Fibroblast of pulmonary artery (primary cell): ENCODE measurements at regions not wholly inside any gene's neighbourhood (a gene's known extent, or its start where the extent isn't known, plus 50 kb on each side); places are given as distances from the start of the nearest gene placed in this dataset.

Experiments
- DNase-seq: peaks from one replicate; pipeline ENCODE4 v3.0.0-alpha.2; 2010; ENCODE audit warnings: low read depth
- H3K4me3 ChIP-seq: replicated peaks from 2 replicates; pipeline ENCODE4 v1.5.1; 2011; ENCODE audit warnings: low read depth, mild to moderate bottlenecking, control low read depth, low read length, moderate library complexity
- CTCF ChIP-seq: IDR thresholded peaks from 2 replicates; pipeline ENCODE4 v1.5.1; 2011; ENCODE audit warnings: mild to moderate bottlenecking, control low read depth, low read length, inconsistent platforms; ENCODE audit errors: missing control alignments

DNA sequence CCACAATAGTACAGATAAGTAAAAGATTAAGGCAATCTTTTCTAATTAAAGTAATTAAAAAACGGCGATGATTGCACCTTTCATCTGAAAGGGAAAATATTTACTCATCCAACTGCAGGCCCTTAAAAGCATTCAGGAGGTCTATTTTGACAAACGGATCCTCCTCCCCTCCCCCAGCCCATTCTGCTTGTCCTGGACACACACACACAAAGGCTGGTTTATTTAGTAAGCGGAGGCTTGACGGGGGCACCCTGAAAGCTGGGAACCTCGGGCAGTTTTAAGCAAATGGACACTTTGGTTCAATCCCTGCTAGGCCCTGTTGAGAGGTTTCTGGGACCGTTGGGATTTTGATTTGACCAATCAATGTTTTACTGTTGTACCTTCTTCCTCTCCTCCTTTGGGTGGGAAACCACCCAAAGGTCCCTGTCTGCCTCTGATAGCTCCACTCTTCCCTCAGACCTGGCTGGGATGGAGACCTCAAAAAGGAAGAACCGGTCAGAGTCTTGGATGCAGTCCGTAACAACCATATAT is 135.8 kb upstream of the HAAO start:
- no peak for TF ChIP-seq CTCF

GRCh38 chr2:42927334-42928160 is 135.2 kb upstream of the HAAO start:
- H3K4me3 ChIP-seq: no peak overlapping the region
- no peak for TF ChIP-seq CTCF
- no peak for DNase-seq

More for the DNA sequence above, 135.8 kb upstream of the HAAO start:
- H3K4me3 ChIP-seq: no peak overlapping the region
- DNase-seq: no peak

- TF ChIP-seq CTCF: no peak
- no peak for DNase-seq
- H3K4me3 ChIP-seq: no peak overlapping the region
Observed at GRCh38 chr2:42926434-42927333, 134.3 kb upstream of the HAAO start.

DNA sequence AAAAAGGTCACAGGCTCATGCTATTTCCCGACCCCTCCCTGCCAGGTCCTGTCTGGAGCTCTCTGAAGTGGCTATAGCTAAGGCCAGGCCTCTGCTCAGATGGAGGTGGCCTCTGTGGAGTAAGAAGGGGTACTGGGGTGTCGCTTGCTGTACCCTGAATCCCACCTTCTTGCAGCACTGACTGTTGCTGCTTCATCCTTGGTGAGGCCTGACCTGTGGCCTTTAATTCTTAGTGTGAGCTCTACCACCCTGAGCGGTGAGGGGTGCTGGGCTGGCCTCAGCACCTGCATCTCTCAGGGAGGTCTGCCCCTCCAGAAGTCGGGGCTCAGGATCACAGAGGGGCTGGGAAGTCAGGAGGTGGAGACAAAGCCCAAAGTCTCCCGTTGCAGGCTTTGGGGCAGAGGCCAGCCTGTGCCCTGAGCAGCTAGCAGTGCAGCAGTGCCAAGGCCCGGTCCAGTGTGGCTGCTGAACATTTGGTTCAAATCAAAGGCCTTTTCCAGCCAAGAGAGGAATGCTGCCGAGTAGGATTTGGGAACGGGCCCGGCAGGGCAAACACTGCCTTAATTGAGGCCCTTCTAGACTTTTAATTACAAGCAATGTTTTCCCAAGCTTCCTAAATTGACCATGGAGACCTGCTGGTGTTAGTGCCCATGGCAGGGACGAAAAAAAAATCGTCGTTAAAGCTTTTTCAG is 133.5 kb upstream of the HAAO start:
- no peak overlapping the region for H3K4me3 ChIP-seq
- no peak for DNase-seq
- TF ChIP-seq CTCF: no peak

GRCh38 chr2:42924418-42924886 is 132.1 kb upstream of the HAAO start:
- peak; percentile 92 for DNase-seq
- no peak overlapping the region for H3K4me3 ChIP-seq
- TF ChIP-seq CTCF: no peak

GRCh38 chr2:42923580-42924417 is 131.4 kb upstream of the HAAO start:
- DNase-seq: peak; percentile 72
- no peak for TF ChIP-seq CTCF
- H3K4me3 ChIP-seq: no peak overlapping the region
